OCI-LY3 (cell line): ENCODE measurements at regions not wholly inside any gene's neighbourhood (a gene's known extent, or its start where the extent isn't known, plus 50 kb on each side); places are given as distances from the start of the nearest gene placed in this dataset.

Source experiments
- H2AFZ ChIP-seq: fragments of 200-600, 300-600 bp; shearing (Covaris generic); 2 replicates; pipeline ENCODE4 v1.6.0; 2014; ENCODE audit warnings: antibody characterized with exemption, low read depth, low read length
- H3K27ac ChIP-seq: fragments of 200-600, 300-600 bp; sonication (generic); 2 replicates; pipeline ENCODE4 v1.5.1; 2014; ENCODE audit warnings: mild to moderate bottlenecking, low read length, moderate library complexity, mixed read lengths
- H3K27me3 ChIP-seq: fragments of 200-600, 300-600 bp; sonication (generic); 2 replicates; pipeline ENCODE4 v1.6.1; 2014; ENCODE audit warnings: low read depth, low read length, mixed read lengths
- H3K36me3 ChIP-seq: fragments of 200-600, 300-600 bp; sonication (generic); replicated peaks from 2 replicates; pipeline ENCODE3; 2014; ENCODE audit warnings: low read depth, low read length, mixed read lengths
- H3K4me1 ChIP-seq: fragments of 300-600, 200-600 bp; sonication (generic); 2 replicates; pipeline ENCODE4 v1.6.1; 2014; ENCODE audit warnings: low read length, mixed read lengths
- H3K4me2 ChIP-seq: fragments of 200-600, 300-600 bp; sonication (generic); 2 replicates; pipeline ENCODE4 v1.6.1; 2014; ENCODE audit warnings: low read length, mixed read lengths
- H3K4me3 ChIP-seq: fragments of 300-600, 200-600 bp; sonication (generic); 2 replicates; pipeline ENCODE4 v1.5.1; 2014; ENCODE audit warnings: antibody characterized with exemption, mild to moderate bottlenecking, low read length, moderate library complexity
- H3K79me2 ChIP-seq: fragments of 300-600, 200-600 bp; shearing (Covaris generic); 2 replicates; pipeline ENCODE4 v1.6.1; 2014; ENCODE audit warnings: mild to moderate bottlenecking, low read length, mixed read lengths
- H3K9ac ChIP-seq: fragments of 300-600, 200-600 bp; shearing (Covaris generic); 2 replicates; pipeline ENCODE4 v1.6.0; 2014; ENCODE audit warnings: mild to moderate bottlenecking, low read length, moderate library complexity
- H3K9me3 ChIP-seq: fragments of 200-600, 300-600 bp; shearing (Covaris generic); 2 replicates; pipeline ENCODE4 v1.6.1; 2014; ENCODE audit warnings: low read length, mixed read lengths; ENCODE audit not compliant: insufficient read depth
- H4K20me1 ChIP-seq: fragments of 200-600, 300-600 bp; sonication (generic); 2 replicates; pipeline ENCODE4 v1.6.1; 2016; ENCODE audit warnings: low read length, mixed read lengths; ENCODE audit not compliant: insufficient read depth
- EZH2phosphoT487 ChIP-seq: fragments of 200-600 bp; shearing (Covaris generic); IDR thresholded peaks from 2 replicates; pipeline ENCODE4 v1.6.1; 2018; ENCODE audit warnings: antibody characterized with exemption, mixed run types, low read depth
- TF ChIP-seq, protein P1 (sequence below): fragments of 200-600, 300-600 bp; sonication (generic); IDR thresholded peaks from 2 replicates; pipeline ENCODE4 v1.5.1; 2014; ENCODE audit warnings: antibody characterized with exemption, low read length, low read depth

- no peaks in the 10 kb centered on the region for H4K20me1 ChIP-seq
- H3K36me3 ChIP-seq: no peaks in the 10 kb centered on the region
- no peaks in the 10 kb centered on the region for H3K79me2 ChIP-seq
- no peak for TF ChIP-seq EZH2phosphoT487
- TF ChIP-seq, protein P1, sequence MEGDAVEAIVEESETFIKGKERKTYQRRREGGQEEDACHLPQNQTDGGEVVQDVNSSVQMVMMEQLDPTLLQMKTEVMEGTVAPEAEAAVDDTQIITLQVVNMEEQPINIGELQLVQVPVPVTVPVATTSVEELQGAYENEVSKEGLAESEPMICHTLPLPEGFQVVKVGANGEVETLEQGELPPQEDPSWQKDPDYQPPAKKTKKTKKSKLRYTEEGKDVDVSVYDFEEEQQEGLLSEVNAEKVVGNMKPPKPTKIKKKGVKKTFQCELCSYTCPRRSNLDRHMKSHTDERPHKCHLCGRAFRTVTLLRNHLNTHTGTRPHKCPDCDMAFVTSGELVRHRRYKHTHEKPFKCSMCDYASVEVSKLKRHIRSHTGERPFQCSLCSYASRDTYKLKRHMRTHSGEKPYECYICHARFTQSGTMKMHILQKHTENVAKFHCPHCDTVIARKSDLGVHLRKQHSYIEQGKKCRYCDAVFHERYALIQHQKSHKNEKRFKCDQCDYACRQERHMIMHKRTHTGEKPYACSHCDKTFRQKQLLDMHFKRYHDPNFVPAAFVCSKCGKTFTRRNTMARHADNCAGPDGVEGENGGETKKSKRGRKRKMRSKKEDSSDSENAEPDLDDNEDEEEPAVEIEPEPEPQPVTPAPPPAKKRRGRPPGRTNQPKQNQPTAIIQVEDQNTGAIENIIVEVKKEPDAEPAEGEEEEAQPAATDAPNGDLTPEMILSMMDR: no peak
- H3K9me3 ChIP-seq: peaks cover 5% of the 10 kb centered on the region
- H3K4me2 ChIP-seq: no peak overlapping the region
- H3K27me3 ChIP-seq: no peaks in the 10 kb centered on the region
- no peak overlapping the region for H3K4me3 ChIP-seq
- H2AFZ ChIP-seq: no peak overlapping the region
- H3K27ac ChIP-seq: no peak overlapping the region
- no peaks in the 10 kb centered on the region for H3K4me1 ChIP-seq
- H3K9ac ChIP-seq: no peak overlapping the region
Measured at GRCh38 chr22:47458348-47458747, 695.9 kb downstream of the TBC1D22A start.

- no peak overlapping the region for H3K27ac ChIP-seq
Measured at GRCh38 chr22:47457509-47458300, 695.3 kb downstream of the TBC1D22A start.

GRCh38 chr22:47457021-47457420 is 694.6 kb downstream of the TBC1D22A start:
- no peaks in the 10 kb centered on the region for H3K79me2 ChIP-seq
- no peak for TF ChIP-seq EZH2phosphoT487
- TF ChIP-seq, protein P1: no peak
- H3K27me3 ChIP-seq: no peaks in the 10 kb centered on the region
- H3K9me3 ChIP-seq: peaks cover 5% of the 10 kb centered on the region
- no peak overlapping the region for H3K4me2 ChIP-seq
- H3K4me3 ChIP-seq: no peak overlapping the region
- H2AFZ ChIP-seq: no peak overlapping the region
- no peak overlapping the region for H3K27ac ChIP-seq
- H3K4me1 ChIP-seq: no peaks in the 10 kb centered on the region
- H3K36me3 ChIP-seq: no peaks in the 10 kb centered on the region
- H4K20me1 ChIP-seq: no peaks in the 10 kb centered on the region
- no peak overlapping the region for H3K9ac ChIP-seq

More at GRCh38 chr22:47457509-47458300, 695.3 kb downstream of the TBC1D22A start:
- Histone ChIP-seq H3K4me2 (no peak overlapping the region), H3K9ac (no peak overlapping the region), H3K36me3 (no peaks in the 10 kb centered on the region), H3K27me3 (no peaks in the 10 kb centered on the region), H3K4me1 (no peaks in the 10 kb centered on the region), H4K20me1 (no peaks in the 10 kb centered on the region), H2AFZ (no peak overlapping the region), H3K9me3 (peaks cover 5% of the 10 kb centered on the region), H3K4me3 (no peak overlapping the region), H3K79me2 (no peaks in the 10 kb centered on the region)
- TF ChIP-seq, protein P1: no peak
- no peak for TF ChIP-seq EZH2phosphoT487

GRCh38 chr22:47456031-47456430 is 693.6 kb downstream of the TBC1D22A start:
- H3K9me3 ChIP-seq: peaks cover 5% of the 10 kb centered on the region
- no peaks in the 10 kb centered on the region for H3K36me3 ChIP-seq
- no peak overlapping the region for H3K9ac ChIP-seq
- H3K27me3 ChIP-seq: no peaks in the 10 kb centered on the region
- no peaks in the 10 kb centered on the region for H3K4me1 ChIP-seq
- no peaks in the 10 kb centered on the region for H4K20me1 ChIP-seq
- no peak overlapping the region for H2AFZ ChIP-seq
- H3K79me2 ChIP-seq: no peaks in the 10 kb centered on the region
- no peak overlapping the region for H3K4me3 ChIP-seq
- no peak for TF ChIP-seq EZH2phosphoT487
- TF ChIP-seq, protein P1: no peak
- H3K4me2 ChIP-seq: no peak overlapping the region
- H3K27ac ChIP-seq: no peak overlapping the region
